ENCODE measurements at regions not wholly inside any gene's neighbourhood (a gene's known extent, or its start where the extent isn't known, plus 50 kb on each side); places are given as distances from the start of the nearest gene placed in this dataset.
"Not testable (repeated sequence)": the region's sequence is repeated elsewhere in the genome, so short reads cannot be mapped to it uniquely, and the experiment has no call there.

DNA sequence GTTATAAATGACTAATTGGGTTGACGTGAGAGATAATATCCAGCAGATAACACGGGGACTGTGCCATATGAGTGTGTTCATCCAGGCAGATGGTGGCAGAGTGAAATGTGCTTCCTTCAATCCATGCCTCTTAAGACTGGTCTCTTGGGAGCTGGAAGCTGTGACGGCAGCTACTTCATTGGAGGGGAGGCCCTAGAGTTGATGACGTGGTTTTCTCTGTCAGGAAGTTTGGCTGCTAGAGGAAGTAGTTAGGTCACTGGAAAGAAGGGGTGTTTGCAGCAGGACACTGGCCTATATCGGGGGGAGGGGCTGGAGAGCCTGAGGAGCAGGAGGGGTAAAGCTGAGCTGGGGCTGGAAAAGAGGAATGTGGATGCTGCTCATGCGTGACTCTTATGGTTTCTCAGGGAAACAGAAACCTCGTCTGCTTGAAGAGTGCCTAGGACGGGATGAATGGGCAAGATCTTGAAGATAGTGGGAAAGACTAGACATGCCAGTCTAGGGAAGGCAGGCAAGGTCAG lies 3051.6 kb downstream of the RPIA start:
- DNase-seq; intact Hi-C loops (cut with DNase I); ATAC-seq (ENCODE audit: poor library complexity): not testable (repeated sequence)

GRCh38 chr2:91743910-91744309 lies 3052.4 kb downstream of the RPIA start:
- intact Hi-C loops (cut with DNase I); ATAC-seq (ENCODE audit: poor library complexity); DNase-seq: not testable (repeated sequence)

DNA sequence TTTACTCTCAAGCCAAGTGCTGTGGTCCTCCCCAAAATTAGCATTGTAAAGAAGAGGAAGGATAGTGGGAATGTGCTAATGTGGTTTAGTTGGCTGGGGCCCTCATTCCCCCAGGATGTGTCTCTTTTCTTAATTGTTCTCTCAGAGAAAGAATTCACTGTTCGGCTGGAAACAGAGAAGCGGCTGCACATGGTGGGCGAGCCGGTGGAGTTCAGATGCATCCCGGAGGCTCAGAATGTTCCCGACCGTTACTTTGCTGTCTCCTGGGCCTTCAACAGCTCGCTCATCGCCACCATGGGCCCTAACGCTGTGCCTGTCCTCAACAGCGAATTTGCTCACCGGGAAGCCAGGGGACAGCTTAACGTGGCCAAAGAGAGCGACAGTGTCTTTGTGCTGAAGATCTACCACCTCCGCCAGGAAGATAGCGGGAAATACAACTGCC lies 3053.2 kb downstream of the RPIA start:
- DNase-seq; ATAC-seq (ENCODE audit: poor library complexity); intact Hi-C loops (cut with DNase I): not testable (repeated sequence)

- intact Hi-C loops (cut with DNase I), result no loop called here
- DNase-seq (no peak), ATAC-seq (ENCODE audit: poor library complexity) (no peak)
Measured at GRCh38 chr2:91748902-91749301, 3057.4 kb downstream of the RPIA start.

DNA sequence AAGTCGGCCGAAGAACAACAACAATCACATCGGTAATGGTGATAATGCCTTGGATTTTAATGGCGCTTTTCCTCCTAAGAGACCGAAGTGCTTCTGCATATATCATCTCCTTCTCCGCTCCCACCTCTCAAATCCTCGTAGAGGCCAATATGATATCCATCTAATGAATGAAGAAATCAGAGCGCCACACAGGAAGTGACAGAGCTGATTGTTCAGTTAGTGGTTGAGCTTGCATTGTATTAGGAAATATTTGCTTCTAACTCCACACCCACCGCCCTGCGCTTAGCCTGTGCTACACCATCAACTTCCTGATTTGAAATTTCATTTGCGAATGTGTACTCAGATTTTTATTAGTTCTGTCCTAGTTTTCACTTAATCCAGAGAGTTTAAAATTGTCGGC lies 3058.2 kb downstream of the RPIA start:
- DNase-seq; intact Hi-C loops (cut with DNase I); ATAC-seq (ENCODE audit: poor library complexity): not testable (repeated sequence)

GRCh38 chr2:91759361-91759941 lies 3068.0 kb downstream of the RPIA start:
- ATAC-seq (ENCODE audit: poor library complexity); DNase-seq; intact Hi-C loops (cut with DNase I): not testable (repeated sequence)

GRCh38 chr2:91760672-91761071 lies 3069.2 kb downstream of the RPIA start:
- intact Hi-C loops (cut with DNase I); ATAC-seq (ENCODE audit: poor library complexity); DNase-seq: not testable (repeated sequence)

- DNase-seq; intact Hi-C loops (cut with DNase I): not testable (repeated sequence)
- ATAC-seq (ENCODE audit: poor library complexity), result peak; percentile 36
Measured at GRCh38 chr2:91762312-91762711, 3070.8 kb downstream of the RPIA start.

- intact Hi-C loops (cut with DNase I); ATAC-seq (ENCODE audit: poor library complexity); DNase-seq: not testable (repeated sequence)
Measured at GRCh38 chr2:91763710-91764109, 3072.2 kb downstream of the RPIA start.

DNA sequence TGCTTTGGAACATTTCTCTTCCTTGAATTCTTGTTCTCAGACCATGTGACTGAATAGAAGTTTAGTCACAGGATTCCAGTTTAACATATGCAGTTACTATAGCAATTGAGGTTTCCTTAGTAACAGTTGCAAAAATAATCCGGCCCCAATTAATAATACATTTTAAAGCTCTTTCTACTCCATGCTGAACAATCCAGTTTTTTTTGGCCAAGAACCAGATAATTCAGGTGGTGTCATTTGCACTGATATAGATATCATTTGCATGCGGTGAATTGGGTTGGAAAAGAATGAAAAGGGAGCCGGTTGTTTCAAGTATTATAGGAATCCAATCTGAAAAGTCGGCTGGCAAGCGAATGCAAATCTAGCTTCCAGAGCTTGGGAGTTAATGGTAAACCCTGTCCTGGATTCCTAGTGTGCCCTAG lies 3073.1 kb downstream of the RPIA start:
- intact Hi-C loops (cut with DNase I); ATAC-seq (ENCODE audit: poor library complexity); DNase-seq: not testable (repeated sequence)

DNA sequence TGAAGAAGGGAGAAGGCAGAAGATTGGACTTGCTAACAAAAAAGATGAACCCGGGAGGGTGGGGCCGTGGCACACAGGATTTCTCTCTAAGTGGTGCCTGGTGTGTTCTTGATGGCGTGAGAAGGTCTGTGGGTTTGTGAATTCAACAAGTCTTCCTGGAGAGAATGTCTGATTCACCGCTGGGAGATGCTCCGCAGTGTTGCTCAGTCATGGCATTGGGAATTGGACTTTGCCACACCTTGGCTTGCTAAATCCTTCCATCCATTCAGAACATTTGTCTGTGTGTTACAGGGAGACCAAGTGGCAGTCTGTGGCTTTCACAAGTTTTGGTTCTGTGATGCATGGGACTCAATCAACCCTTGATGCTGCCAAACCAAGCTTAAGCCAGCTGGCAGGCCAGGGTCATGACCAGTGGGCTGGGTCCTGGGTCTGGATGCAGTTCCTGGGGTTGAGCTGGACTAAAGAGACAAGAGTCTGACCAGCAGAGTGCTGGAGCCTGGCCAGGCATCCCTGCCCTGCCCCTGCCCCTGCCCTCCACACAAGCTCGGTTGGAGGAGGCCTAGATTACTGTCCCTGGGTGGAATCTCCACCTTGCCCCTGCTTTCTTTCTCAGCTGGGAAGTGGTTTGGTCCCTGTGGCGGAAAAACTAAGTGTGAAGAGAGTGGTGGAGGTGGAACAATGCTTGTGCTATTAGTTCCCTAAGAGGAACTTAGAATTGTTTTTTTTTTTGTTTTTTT lies 3073.7 kb downstream of the RPIA start:
- ATAC-seq (ENCODE audit: poor library complexity); intact Hi-C loops (cut with DNase I); DNase-seq: not testable (repeated sequence)

- intact Hi-C loops (cut with DNase I), result not testable (repeated sequence)
- DNase-seq, result peak; percentile 43
- peak; percentile 70 for ATAC-seq (ENCODE audit: poor library complexity)
Measured at GRCh38 chr2:91766349-91767048, 3075.0 kb downstream of the RPIA start.

DNA sequence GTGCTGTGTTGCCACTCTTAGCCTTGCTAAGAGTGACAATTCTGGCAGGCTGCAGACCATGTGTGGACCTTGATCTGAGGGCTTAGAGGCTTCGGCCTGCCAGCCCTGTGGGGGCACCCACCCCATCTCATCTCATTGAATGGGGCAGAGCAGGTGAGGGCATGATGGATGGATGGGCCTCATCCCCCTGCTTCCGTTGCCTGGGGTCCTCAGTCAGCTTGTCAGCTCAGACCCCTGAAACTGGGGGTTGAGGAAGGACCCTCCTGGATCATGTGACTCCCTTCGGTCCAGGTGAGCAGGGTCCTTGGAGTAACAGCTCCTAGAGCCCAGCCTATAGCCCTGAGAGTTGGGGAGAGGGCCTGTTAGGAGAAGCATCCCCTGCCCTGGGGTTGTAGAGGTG lies 3076.8 kb downstream of the RPIA start:
- ATAC-seq (ENCODE audit: poor library complexity); intact Hi-C loops (cut with DNase I); DNase-seq: not testable (repeated sequence)

GRCh38 chr2:91768997-91769396 lies 3077.5 kb downstream of the RPIA start:
- intact Hi-C loops (cut with DNase I); DNase-seq: not testable (repeated sequence)

DNA sequence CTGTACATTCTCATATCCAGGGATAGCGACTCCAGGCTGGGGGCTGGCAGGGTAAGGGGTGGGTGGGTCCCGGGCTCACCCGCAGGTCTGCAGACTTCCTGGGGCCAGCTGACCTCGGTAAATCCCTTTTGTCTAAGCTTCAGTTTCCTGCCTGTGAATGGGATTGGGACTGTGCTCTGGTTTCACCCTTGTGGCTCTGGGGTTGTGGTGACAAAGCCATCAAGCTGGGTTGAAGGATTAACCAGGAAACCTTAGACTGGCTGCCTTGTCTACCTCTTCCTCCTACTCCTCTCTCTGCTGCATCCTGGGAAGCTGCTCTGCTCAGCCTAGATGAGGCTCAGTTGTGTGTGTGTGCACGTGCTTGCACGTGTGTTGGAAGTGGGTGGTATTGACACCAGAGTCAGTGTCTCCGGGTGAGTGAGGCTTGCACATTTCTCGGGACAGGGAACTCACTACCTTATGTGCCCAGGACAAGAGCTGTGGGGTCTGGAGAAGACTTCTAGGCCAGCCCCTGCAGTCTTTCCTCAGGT lies 3078.6 kb downstream of the RPIA start:
- DNase-seq; ATAC-seq (ENCODE audit: poor library complexity); intact Hi-C loops (cut with DNase I): not testable (repeated sequence)

More at GRCh38 chr2:91768997-91769396, 3077.5 kb downstream of the RPIA start:
- not testable (repeated sequence) for ATAC-seq (ENCODE audit: poor library complexity)

DNA sequence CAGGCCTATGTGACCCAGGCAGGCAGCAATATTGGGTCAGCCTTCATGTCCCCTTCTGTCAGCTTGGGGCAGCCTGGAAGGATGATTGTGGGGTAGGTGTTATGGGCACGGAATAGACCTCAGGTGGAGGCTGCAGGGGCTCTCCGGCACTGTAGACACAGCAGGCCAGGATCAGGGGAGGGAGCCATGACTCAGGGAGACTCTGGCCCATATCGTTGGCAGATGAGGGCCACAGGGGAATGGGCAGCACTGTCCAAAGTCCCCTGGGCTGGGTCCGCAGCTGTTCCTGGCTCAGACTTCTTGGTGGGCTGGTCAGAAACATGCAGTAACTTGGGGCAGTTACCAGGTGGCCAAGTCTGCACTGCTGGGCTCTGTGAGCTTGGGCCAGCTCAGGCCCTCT lies 3080.1 kb downstream of the RPIA start:
- ATAC-seq (ENCODE audit: poor library complexity); intact Hi-C loops (cut with DNase I); DNase-seq: not testable (repeated sequence)

DNA sequence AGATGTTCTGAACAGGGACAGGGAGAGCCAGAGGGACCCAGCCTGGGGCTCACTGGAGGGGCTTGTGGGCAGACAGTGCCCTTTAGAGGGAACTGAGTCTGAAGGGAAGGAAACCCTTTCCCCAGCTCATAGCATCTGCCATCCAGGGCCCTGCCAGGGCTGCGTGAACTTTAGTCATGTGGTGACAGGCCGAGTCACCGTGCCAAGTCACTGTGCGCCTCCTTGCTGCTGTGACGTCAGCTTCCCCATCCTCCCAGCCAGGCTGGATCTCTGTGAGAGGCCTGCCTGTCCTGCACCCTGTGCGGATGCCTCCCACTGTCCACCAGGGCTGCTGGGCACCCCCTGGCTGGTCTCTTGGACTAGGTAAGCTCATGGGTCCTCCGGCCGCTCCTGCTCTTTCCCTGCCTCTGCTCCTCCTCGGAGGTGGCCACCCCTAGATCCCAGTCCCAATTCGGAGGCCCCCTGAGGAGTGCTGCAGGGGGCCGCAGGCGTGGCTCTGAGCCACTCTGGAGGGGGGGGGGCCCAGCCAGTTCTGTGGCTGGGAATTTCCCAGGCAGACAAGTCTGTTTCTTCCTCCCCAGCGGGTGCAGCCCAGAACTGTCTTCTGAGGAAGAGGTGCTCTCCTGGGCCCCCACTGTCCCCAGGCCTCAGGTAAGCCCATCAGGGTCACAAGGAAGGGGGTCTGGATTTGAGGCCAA lies 3080.9 kb downstream of the RPIA start:
- DNase-seq; ATAC-seq (ENCODE audit: poor library complexity); intact Hi-C loops (cut with DNase I): not testable (repeated sequence)

DNA sequence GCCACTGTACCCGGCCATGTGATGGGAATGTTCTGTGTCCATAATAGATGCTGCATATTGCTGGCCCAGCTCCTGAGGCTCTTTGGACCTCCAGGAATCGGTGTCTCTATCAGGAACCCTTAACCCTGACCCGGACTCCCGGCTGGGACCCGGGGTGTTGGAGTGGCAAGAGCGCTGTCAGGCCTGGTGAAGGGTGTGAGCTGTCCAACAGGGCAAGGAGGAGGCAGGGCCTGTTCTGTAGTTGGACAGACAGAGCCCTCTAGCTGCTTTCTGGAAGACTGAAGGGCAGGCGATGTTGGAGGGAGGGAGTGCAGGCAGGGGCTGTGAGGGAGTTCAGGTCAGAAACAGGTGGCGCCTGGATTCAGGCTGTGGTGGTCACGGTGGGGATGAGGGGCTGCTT lies 3082.3 kb downstream of the RPIA start:
- intact Hi-C loops (cut with DNase I); ATAC-seq (ENCODE audit: poor library complexity); DNase-seq: not testable (repeated sequence)
